Stomach smooth muscle (tissue), 2 donors: ENCODE measurements at regions not wholly inside any gene's neighbourhood (a gene's known extent, or its start where the extent isn't known, plus 50 kb on each side); places are given as distances from the start of the nearest gene placed in this dataset.
"Not testable (repeated sequence)": the region's sequence is repeated elsewhere in the genome, so short reads cannot be mapped to it uniquely, and the experiment has no call there.

Experiments
- H3K27ac ChIP-seq: one replicate; pipeline ENCODE4 v1.7.0; 2013; ENCODE audit warnings: mild to moderate bottlenecking, low read length, inconsistent platforms
- H3K27me3 ChIP-seq, 2 donors: one replicate each; pipeline ENCODE4 v1.7.0; 2013; ENCODE audit warnings: low read length in 2 of 2; ENCODE audit not compliant: insufficient read depth in 2 of 2, control insufficient read depth in 1 of 2
- H3K36me3 ChIP-seq, 2 donors: one replicate each; pipeline ENCODE4 v1.7.0; 2013; ENCODE audit warnings: low read length in 2 of 2; ENCODE audit not compliant: control insufficient read depth in 2 of 2, insufficient read depth in 2 of 2
- H3K4me1 ChIP-seq: one replicate; pipeline ENCODE4 v1.7.0; 2013; ENCODE audit warnings: low read length; ENCODE audit not compliant: control insufficient read depth, insufficient read depth
- H3K4me3 ChIP-seq, 2 donors: one replicate each; pipeline ENCODE4 v1.7.0; 2013; ENCODE audit warnings: low read length in 2 of 2
- H3K9ac ChIP-seq, 2 donors: one replicate each; pipeline ENCODE4 v1.7.0; 2013; ENCODE audit warnings: low read length in 2 of 2, mild to moderate bottlenecking in 1 of 2
- H3K9me3 ChIP-seq, 2 donors: one replicate each; pipeline ENCODE4 v1.7.0; 2013; ENCODE audit warnings: low read length in 2 of 2; ENCODE audit not compliant: control insufficient read depth in 2 of 2
- donor health status: healthy.
- donor health status: Pancreatic carcinoma.

DNA sequence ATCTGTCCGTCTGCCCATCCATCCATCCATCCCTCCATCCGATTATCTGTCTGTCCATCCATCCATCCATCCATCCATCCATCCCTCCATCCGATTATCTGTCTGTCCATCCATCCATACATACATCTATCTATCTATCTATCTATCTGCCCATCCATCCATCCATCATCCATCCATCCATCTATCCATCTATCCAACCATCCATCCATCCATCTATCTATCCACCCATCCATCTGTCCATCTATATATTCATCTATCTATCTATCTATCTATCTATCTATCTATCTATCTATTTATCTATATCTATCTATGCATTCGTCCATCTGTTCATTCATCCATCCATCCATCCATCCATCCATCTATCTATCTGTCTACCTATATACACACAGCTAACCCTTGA is 471.1 kb upstream of the ZNF507 start:
- Histone ChIP-seq H3K9ac (no peak overlapping the region), H3K9me3 (no peaks in the 10 kb centered on the region), H3K27ac (no peak overlapping the region), H3K4me1 (no peaks in the 10 kb centered on the region), H3K27me3 (no peaks in the 10 kb centered on the region), H3K4me3 (no peak overlapping the region), H3K36me3 (no peaks in the 10 kb centered on the region)

DNA sequence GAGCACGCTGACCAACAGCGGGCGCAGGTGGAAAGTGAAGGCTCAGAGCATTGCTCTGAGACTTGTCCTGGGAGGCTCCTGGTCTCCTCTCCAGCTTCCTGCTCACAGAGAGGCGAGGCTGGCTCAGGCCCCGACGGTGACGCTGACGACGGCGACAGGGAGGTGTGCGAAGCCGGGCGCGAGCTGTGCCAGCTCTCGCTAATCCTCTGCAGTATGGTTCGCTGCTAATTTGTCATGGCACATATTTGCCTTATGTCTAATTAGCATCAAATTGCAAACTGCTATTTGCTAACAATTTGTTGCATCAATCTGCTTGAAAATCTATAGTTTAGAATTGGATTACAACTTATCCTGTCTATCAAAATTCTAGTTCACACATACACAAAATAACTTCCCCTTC is 469.8 kb upstream of the ZNF507 start:
- Histone ChIP-seq H3K4me1 (no peaks in the 10 kb centered on the region), H3K9ac (no peak overlapping the region), H3K9me3 (no peaks in the 10 kb centered on the region), H3K4me3 (no peak overlapping the region), H3K36me3 (no peaks in the 10 kb centered on the region), H3K27ac (no peak overlapping the region), H3K27me3 (no peaks in the 10 kb centered on the region)

DNA sequence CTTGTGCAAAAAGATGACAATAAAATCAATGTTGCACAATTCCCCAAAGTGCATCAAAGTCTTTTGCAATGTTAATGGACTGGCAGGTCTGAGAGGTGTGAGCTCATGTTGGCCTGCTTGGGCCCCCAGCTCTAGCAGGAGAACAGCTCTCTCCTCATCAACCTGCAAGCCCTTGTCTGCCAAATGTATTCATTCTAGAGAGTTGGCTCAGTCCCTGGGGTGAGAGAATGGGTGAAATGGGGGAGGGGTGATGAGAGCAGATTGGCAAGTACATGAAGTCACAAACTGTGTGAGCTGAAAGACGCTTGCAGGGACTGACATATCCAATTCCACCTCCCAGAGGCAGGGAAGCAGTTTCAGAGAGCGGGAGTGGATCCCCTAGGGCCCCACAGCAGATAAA is 465.1 kb upstream of the ZNF507 start:
- no peak overlapping the region for H3K4me3 ChIP-seq
- no peaks in the 10 kb centered on the region for H3K27me3 ChIP-seq
- no peak overlapping the region for H3K27ac ChIP-seq
- no peaks in the 10 kb centered on the region for H3K36me3 ChIP-seq
- no peak overlapping the region for H3K9ac ChIP-seq
- H3K4me1 ChIP-seq: no peaks in the 10 kb centered on the region
- no peaks in the 10 kb centered on the region for H3K9me3 ChIP-seq

DNA sequence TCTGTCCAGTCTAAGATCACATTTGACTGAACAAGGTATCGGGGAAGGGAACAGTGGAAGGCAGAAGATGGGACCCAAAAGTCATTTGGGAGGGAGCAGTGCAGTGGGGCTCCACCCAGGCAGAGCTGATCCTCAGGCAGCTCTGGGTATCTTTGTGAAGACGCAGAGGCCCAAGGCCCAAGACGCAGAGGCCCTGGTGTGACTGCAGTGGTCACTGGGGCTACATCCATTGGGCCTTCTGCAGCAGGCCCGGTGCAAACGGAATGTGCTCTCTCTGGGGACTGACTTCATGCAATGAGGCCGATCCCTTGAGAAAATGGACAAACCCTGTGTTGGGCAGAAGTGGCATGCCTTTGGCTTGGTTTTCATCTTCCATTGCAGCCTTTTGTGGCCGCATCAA is 463.4 kb upstream of the ZNF507 start:
- no peak overlapping the region for H3K9ac ChIP-seq
- no peaks in the 10 kb centered on the region for H3K36me3 ChIP-seq
- H3K27me3 ChIP-seq: no peaks in the 10 kb centered on the region
- no peaks in the 10 kb centered on the region for H3K9me3 ChIP-seq
- H3K4me1 ChIP-seq: no peaks in the 10 kb centered on the region
- no peak overlapping the region for H3K4me3 ChIP-seq
- H3K27ac ChIP-seq: no peak overlapping the region

DNA sequence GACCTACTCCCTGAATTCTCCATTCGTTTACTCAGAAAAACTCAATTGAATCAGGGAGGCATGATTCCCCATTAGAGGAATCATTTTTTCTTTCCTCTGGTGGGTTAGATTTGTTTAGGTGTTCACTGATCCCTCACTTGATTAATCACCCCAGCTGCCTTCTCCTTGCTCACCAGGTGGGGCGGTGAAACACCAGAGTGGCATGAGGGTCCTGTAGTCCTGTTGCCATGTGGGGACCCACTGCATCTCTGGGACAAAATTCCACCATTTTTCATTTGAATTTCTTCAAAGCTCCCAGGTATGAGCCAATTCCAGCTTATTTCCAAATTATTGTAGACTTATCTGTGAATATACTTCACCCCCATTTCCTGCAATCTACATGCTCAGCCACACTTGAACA is 462.7 kb upstream of the ZNF507 start:
- no peak overlapping the region for H3K4me3 ChIP-seq

DNA sequence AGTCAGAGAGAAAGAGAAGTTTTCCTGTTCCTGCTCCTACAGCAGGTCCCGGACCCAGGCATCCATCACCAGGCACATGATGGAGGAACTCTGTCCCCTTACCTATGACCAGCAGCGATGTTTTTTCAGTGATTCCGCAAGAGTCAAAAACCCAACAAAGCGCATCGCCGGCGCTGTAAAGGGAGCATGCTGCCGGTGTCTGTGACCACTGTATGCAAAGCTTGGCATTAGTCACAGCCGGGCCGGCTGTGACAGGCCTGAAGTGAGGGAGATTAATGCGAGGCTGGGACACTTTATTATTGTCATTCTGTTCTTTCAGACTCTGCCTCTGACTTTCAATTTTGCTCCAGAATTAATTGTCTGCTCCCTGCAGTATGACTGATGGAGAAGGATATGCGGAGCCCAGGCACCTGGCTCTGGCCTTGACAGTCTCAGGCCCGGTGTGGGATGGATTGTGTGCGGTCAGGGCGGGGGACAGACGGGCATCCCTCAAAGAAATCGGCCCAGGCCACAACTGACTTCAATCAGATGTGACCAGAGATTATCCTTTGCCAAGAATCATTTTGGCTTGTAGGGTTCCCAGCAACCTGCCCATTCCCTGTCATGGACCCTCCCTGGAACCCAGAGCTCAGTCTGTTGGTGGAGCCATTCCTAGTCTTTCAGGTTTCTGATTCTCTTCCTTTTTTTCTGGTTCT is 462.0 kb upstream of the ZNF507 start:
- H3K27me3 ChIP-seq: no peaks in the 10 kb centered on the region
- no peak overlapping the region for H3K27ac ChIP-seq
- no peaks in the 10 kb centered on the region for H3K9me3 ChIP-seq
- H3K36me3 ChIP-seq: no peaks in the 10 kb centered on the region
- H3K4me3 ChIP-seq: no peak overlapping the region
- no peaks in the 10 kb centered on the region for H3K4me1 ChIP-seq
- no peak overlapping the region for H3K9ac ChIP-seq

More for the DNA sequence above, 462.7 kb upstream of the ZNF507 start:
- no peak overlapping the region for H3K9ac ChIP-seq
- H3K36me3 ChIP-seq: no peaks in the 10 kb centered on the region
- no peaks in the 10 kb centered on the region for H3K27me3 ChIP-seq
- no peak overlapping the region for H3K27ac ChIP-seq
- H3K4me1 ChIP-seq: no peaks in the 10 kb centered on the region
- H3K9me3 ChIP-seq: no peaks in the 10 kb centered on the region

DNA sequence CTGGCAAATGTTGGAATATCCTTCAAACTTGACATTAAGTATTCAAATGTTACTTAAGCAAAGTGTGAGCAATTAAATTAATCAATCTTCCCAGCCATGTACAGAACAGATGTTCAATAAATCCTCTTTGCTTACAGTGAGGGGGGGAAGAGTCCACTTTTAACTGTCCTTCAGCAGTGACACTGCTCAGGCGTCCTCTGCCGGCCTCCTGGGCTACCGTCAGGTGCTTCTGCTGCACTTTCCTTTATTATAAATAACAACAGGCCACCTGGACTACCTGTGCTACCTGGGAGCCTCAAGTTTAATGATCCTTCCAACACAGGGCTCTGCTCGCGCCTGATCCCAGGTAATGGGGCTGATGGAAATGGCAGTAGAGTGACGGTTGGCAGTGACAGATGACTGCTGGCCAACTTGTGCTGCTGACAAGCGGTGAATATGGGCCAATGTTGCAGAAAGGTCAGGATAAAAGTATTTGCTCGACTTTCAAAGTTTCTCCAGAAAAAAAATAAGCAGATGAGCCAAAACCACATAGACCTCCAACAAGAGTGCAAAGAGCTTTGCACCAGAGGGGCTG is 460.0 kb upstream of the ZNF507 start:
- H3K9ac ChIP-seq: no peak overlapping the region
- no peaks in the 10 kb centered on the region for H3K4me1 ChIP-seq
- H3K27ac ChIP-seq: no peak overlapping the region
- H3K36me3 ChIP-seq: no peaks in the 10 kb centered on the region
- H3K4me3 ChIP-seq: no peak overlapping the region
- no peaks in the 10 kb centered on the region for H3K27me3 ChIP-seq
- H3K9me3 ChIP-seq: no peaks in the 10 kb centered on the region

DNA sequence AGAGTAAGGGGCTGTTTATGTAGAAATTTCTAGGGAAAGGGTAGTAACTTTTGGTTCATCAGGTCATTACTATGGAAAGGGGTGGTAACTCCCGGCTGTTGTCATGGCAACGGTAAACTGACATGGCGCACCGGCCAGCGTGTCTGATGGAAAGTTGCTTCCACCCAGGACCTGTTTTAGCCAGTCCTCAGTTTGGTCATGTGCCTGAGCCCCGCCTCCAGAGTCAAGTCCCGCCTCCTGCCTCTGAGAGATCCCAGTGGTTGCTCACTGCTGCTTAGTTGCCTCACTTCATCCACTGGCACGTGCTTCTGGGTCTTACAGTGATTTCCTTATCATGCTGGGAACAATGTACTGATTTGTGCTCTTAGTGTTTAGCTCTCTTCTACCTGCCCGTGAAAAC is 455.2 kb upstream of the ZNF507 start:
- Histone ChIP-seq H3K27me3 (peaks cover 0 to 2% of the 10 kb centered on the region in 2 donors), H3K36me3 (no peaks in the 10 kb centered on the region), H3K4me3 (no peak overlapping the region), H3K4me1 (no peaks in the 10 kb centered on the region), H3K27ac (no peak overlapping the region), H3K9ac (no peak overlapping the region), H3K9me3 (no peaks in the 10 kb centered on the region)

DNA sequence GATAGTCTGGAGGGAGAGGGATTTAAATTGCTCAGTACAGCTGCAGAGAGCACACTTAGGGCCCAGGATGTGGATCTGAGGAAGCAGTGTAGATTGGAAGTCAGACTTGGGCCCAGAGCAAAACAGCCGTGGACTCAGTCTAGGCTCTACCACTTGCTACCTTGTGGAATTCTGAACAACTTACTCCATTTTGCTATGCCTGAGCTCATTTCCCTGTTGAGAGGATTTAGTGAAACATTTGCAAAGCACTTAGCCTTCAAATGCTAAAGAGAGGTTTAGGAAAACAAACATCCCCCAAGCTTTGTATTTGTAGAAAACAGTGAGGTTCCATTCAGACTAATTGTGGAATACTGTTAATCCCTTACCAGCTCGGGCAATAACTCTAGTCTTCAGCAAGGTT is 453.4 kb upstream of the ZNF507 start:
- Histone ChIP-seq H3K9me3 (no peaks in the 10 kb centered on the region), H3K9ac (no peak overlapping the region), H3K4me1 (no peaks in the 10 kb centered on the region), H3K4me3 (no peak overlapping the region), H3K27ac (no peak overlapping the region), H3K27me3 (peaks cover 0 to 2% of the 10 kb centered on the region in 2 donors), H3K36me3 (no peaks in the 10 kb centered on the region)

DNA sequence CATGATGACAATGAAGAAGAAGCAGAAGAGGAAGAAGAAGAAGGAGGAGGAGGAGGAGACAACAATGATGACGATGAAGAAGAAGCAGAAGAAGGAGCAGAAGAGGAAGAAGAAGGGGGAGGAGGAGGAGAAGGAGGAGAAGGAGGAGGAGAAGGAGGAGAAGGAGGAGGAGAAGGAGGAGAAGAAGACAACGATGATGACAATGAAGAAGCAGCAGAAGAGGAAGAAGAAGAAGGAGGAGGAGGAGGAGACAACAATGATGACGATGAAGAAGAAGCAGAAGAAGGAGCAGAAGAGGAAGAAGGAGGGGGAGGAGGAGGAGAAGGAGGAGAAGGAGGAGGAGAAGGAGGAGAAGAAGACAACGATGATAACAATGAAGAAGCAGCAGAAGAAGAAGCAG is 451.9 kb upstream of the ZNF507 start:
- H3K4me1 ChIP-seq, H3K27ac ChIP-seq, H3K9ac ChIP-seq, H3K27me3 ChIP-seq, H3K9me3 ChIP-seq, H3K36me3 ChIP-seq, H3K4me3 ChIP-seq: not testable (repeated sequence)

DNA sequence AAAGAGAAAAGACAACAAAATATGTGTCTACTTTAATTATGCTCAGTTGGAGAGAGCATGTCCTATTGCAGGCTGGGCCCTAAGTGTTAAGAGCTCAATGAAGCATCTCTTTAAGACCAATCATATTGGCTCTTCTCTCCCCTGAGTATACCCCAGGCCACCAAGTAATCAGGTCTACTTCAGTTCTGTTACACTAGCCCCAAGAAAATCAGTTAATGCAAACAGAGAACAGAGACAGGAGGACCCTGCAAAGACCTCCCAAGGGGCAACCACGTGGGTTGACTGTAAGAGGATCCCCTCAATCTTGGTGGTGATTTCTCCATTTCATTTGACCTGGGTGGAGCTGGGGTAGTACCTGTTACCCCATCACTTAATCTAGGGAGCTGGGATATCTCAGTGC is 451.0 kb upstream of the ZNF507 start:
- no peak overlapping the region for H3K4me3 ChIP-seq
- peaks cover 0 to 2% of the 10 kb centered on the region in 2 donors for H3K27me3 ChIP-seq
- H3K27ac ChIP-seq: no peak overlapping the region
- H3K9me3 ChIP-seq: no peaks in the 10 kb centered on the region
- no peaks in the 10 kb centered on the region for H3K4me1 ChIP-seq
- no peaks in the 10 kb centered on the region for H3K36me3 ChIP-seq
- no peak overlapping the region for H3K9ac ChIP-seq
